Adrenal gland (tissue), 5 donors: ENCODE measurements at regions not wholly inside any gene's neighbourhood (a gene's known extent, or its start where the extent isn't known, plus 50 kb on each side); places are given as distances from the start of the nearest gene placed in this dataset.

Experiments
- CTCF ChIP-seq, 6 experiments: fragments of 450-650 bp in 4 of 6; fragments of 200-600 bp in 2 of 6; sonication (generic) in 1 of 6; IDR thresholded peaks; 1 replicate in 5 of 6; 2 replicates in 1 of 6; pipeline versions ENCODE4 v1.5.1 to v1.8.0; 2016 to 2021; ENCODE audit warnings: antibody characterized with exemption in 6 of 6, mild to moderate bottlenecking in 2 of 6, moderate library complexity in 1 of 6
- POLR2A ChIP-seq, 2 donors: fragments of 450-650 bp; IDR thresholded peaks; one replicate each; pipeline ENCODE4 v1.6.1; 2017; ENCODE audit warnings: antibody characterized with exemption in 2 of 2, mild to moderate bottlenecking in 2 of 2, moderate library complexity in 1 of 2
- donor health status: DM: no; HTN: no; CAD: no.

- TF ChIP-seq POLR2A (IDR thresholded peaks at IDR 0.05), result no peak
- no peak for TF ChIP-seq CTCF (IDR thresholded peaks at IDR 0.05)
Observed at GRCh38 chr12:90055071-90055470, 346.4 kb upstream of the ATP2B1 start.
